Body of pancreas (tissue), 4 donors: ENCODE measurements at regions not wholly inside any gene's neighbourhood (a gene's known extent, or its start where the extent isn't known, plus 50 kb on each side); places are given as distances from the start of the nearest gene placed in this dataset.
"Not testable (repeated sequence)": the region's sequence is repeated elsewhere in the genome, so short reads cannot be mapped to it uniquely, and the experiment has no call there.

Experiments
- ATAC-seq: fragments of 150-250 bp; one replicate; pipeline ENCODE4 v1.9.1; 2016
- DNase-seq, 4 donors: peaks; one replicate each; pipeline ENCODE4 v3.0.0-alpha.2; 2019
- H3K27ac ChIP-seq, 4 donors: fragments of 200-600 bp; sonication (generic); 1 replicate in 3 of 4; 2 replicates in 1 of 4; pipeline versions ENCODE4 v1.5.1 to v1.6.1; 2016 to 2019; ENCODE audit warnings: mild to moderate bottlenecking in 1 of 4, mixed read lengths in 1 of 4, moderate library complexity in 1 of 4
- H3K27me3 ChIP-seq, 2 donors: fragments of 200-600 bp; sonication (generic); one replicate each; pipeline ENCODE4 v1.6.0; 2016; ENCODE audit warnings: mild to moderate bottlenecking in 1 of 2
- H3K36me3 ChIP-seq, 2 donors: fragments of 200-600 bp; sonication (generic); replicated peaks in 1 of 2; 2 replicates each; pipeline ENCODE4 v1.5.1; 2016; ENCODE audit warnings: low read depth in 2 of 2; ENCODE audit not compliant: insufficient read depth in 1 of 2
- H3K4me1 ChIP-seq: fragments of 200-600 bp; sonication (generic); one replicate; pipeline ENCODE4 v1.6.0; 2016
- H3K4me3 ChIP-seq, 2 donors: fragments of 200-600 bp; sonication (generic); 1 replicate in 1 of 2; 2 replicates in 1 of 2; pipeline ENCODE4 v1.5.1; 2016 to 2019
- H3K9me3 ChIP-seq, 3 donors: fragments of 200-600 bp; sonication (generic); 1 replicate in 2 of 3; 2 replicates in 1 of 3; pipeline ENCODE4 v1.5.1; 2016
- POLR2A ChIP-seq, 3 donors: fragments of 450-650 bp; IDR thresholded peaks; one replicate each; pipeline ENCODE4 v1.6.1; 2016; ENCODE audit warnings: antibody characterized with exemption in 3 of 3, mild to moderate bottlenecking in 2 of 3
- WGBS, 2 donors: methylation state at CpG; one replicate each; pipeline ENCODE4 v1.1.5; 2017; 5-methylcytosine and 5-hydroxymethylcytosine counted together
- intact Hi-C: fragments of 100-400 bp; cut with DNase I; formaldehyde crosslinking; loops from one replicate; pipeline ENCODE4 v1.15.1; 2023
- TF ChIP-seq, protein P1 (sequence below), 7 experiments: fragments of 450-650 bp in 4 of 7; fragments of 200-600 bp in 3 of 7; sonication (generic) in 3 of 7; IDR thresholded peaks; one replicate each; pipeline ENCODE4 v1.5.1; 2016 to 2019; ENCODE audit warnings: antibody characterized with exemption in 7 of 7

- WGBS, 2 donors: 71 to 74% methylated on average over 3 of the region's 3 CpGs
- DNase-seq: no peak
- intact Hi-C loops: no loop called here
- no peak overlapping the region for H3K4me3 ChIP-seq
- no peak overlapping the region for H3K27ac ChIP-seq
- H3K27me3 ChIP-seq: no peaks in the 10 kb centered on the region
- H3K9me3 ChIP-seq: no peaks in the 10 kb centered on the region
- TF ChIP-seq, protein P1, sequence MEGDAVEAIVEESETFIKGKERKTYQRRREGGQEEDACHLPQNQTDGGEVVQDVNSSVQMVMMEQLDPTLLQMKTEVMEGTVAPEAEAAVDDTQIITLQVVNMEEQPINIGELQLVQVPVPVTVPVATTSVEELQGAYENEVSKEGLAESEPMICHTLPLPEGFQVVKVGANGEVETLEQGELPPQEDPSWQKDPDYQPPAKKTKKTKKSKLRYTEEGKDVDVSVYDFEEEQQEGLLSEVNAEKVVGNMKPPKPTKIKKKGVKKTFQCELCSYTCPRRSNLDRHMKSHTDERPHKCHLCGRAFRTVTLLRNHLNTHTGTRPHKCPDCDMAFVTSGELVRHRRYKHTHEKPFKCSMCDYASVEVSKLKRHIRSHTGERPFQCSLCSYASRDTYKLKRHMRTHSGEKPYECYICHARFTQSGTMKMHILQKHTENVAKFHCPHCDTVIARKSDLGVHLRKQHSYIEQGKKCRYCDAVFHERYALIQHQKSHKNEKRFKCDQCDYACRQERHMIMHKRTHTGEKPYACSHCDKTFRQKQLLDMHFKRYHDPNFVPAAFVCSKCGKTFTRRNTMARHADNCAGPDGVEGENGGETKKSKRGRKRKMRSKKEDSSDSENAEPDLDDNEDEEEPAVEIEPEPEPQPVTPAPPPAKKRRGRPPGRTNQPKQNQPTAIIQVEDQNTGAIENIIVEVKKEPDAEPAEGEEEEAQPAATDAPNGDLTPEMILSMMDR (IDR thresholded peaks at IDR 0.05): no peak
- TF ChIP-seq POLR2A (IDR thresholded peaks at IDR 0.05): no peak
- no peaks in the 10 kb centered on the region for H3K36me3 ChIP-seq
- no peak for ATAC-seq
- no peaks in the 10 kb centered on the region for H3K4me1 ChIP-seq
These were observed 776.6 kb downstream of the ZNF385D start for GRCh38 chr3:20974396-20974795.

DNA sequence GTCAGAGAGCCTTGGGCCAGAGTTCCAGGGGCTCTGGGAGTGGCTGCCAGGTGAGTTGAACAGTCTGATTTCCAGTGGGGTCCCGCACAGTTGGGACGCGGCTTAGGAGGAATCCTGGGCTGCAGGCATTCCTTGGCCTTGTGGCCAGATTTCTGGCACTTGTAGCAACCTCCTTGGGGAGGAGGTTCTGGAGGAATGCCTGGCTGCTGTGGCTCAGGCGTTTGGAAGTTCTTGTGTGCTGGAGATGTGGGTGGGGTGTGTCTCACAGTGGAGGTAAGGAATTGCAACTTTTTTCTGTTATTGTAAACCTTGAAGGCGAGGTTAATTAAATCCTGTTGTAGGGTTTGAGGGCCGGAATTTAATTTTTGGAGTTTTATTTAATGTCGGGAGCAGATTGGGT, 780.2 kb downstream of the ZNF385D start:
- H3K9me3 ChIP-seq, DNase-seq, H3K27me3 ChIP-seq, H3K36me3 ChIP-seq, H3K4me3 ChIP-seq, H3K27ac ChIP-seq, H3K4me1 ChIP-seq, ATAC-seq, intact Hi-C loops: not testable (repeated sequence)
- WGBS, 2 donors: 64 to 70% methylated on average over 6 to 7 of the region's 7 CpGs

DNA sequence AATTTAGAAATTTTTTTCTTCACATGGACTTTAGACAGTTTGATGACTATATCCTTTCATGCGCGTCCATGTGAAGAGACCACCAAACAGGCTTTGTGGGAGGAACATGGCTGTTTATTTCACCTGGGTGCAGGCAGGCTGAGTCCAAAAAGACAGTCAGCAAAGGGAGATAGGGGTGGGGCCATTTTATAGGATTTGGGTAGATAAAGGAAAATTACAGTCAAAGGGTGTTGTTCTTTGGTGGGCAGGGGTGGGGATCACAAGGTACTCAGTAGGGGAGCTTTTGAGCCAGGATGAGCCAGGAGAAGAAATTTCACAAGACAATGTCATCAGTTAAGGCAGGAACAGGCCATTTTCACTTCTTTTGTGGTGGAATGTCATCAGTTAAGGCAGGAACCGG, 781.5 kb upstream of the SGO1 start:
- H3K27ac ChIP-seq: not testable (repeated sequence)

GRCh38 chr3:20958161-20958560, 772.2 kb upstream of the SGO1 start:
- no peaks in the 10 kb centered on the region for H3K27me3 ChIP-seq
- H3K4me3 ChIP-seq: no peak overlapping the region
- intact Hi-C loops: no loop called here
- peaks cover 0 to 5% (median 0%) of the 10 kb centered on the region in 3 donors for H3K9me3 ChIP-seq
- WGBS, 2 donors: 50 to 64% methylated on average over 1 of the region's 1 CpG
- no peaks in the 10 kb centered on the region for H3K4me1 ChIP-seq
- DNase-seq (no peak), ATAC-seq (no peak)
- no peaks in the 10 kb centered on the region for H3K36me3 ChIP-seq
- no peak overlapping the region for H3K27ac ChIP-seq
- TF ChIP-seq, protein P1 (IDR thresholded peaks at IDR 0.05): no peak
- no peak for TF ChIP-seq POLR2A (IDR thresholded peaks at IDR 0.05)

More for the DNA sequence above, 781.5 kb upstream of the SGO1 start:
- WGBS, 2 donors: 73 to 78% methylated on average over 3 of the region's 3 CpGs
- intact Hi-C loops, H3K4me3 ChIP-seq, H3K4me1 ChIP-seq, DNase-seq, H3K36me3 ChIP-seq, ATAC-seq, H3K27me3 ChIP-seq, H3K9me3 ChIP-seq: not testable (repeated sequence)

DNA sequence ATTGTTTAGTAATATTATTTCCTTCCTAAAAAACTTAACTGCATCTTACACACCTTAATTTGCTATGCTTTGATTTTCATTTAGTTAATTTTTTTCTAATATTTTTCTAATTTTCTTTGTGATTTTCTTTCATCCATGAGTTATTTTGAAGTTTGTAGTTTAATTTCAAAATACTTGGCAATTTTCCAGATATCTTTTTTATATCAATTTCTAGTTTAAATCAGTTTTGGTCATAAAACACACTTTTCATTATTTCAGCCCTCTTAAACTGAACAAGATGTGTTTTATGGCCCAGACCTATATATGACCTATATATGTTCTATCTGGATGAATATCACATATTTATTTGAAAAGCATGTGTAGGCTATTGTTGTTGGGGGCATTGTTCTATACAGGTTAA, 759.9 kb upstream of the SGO1 start:
- Histone ChIP-seq H3K27me3 (no peaks in the 10 kb centered on the region), H3K4me3 (no peak overlapping the region), H3K4me1 (no peaks in the 10 kb centered on the region), H3K9me3 (no peaks in the 10 kb centered on the region), H3K36me3 (no peaks in the 10 kb centered on the region), H3K27ac (no peak overlapping the region)
- TF ChIP-seq POLR2A (IDR thresholded peaks at IDR 0.05): no peak
- TF ChIP-seq, protein P1 (IDR thresholded peaks at IDR 0.05): no peak
- no peak for ATAC-seq
- intact Hi-C loops: no loop called here
- DNase-seq: no peak

GRCh38 chr3:20935791-20936190, 749.8 kb upstream of the SGO1 start:
- Histone ChIP-seq H3K27me3 (no peaks in the 10 kb centered on the region), H3K9me3 (no peaks in the 10 kb centered on the region), H3K4me3 (no peak overlapping the region), H3K27ac (no peak overlapping the region), H3K4me1 (no peaks in the 10 kb centered on the region), H3K36me3 (no peaks in the 10 kb centered on the region)
- no peak for ATAC-seq
- WGBS, 2 donors: 80 to 85% methylated on average over 2 of the region's 2 CpGs
- TF ChIP-seq, protein P1 (IDR thresholded peaks at IDR 0.05): no peak
- no peak for TF ChIP-seq POLR2A (IDR thresholded peaks at IDR 0.05)
- intact Hi-C loops: no loop called here
- no peak for DNase-seq
